ENCODE measurements at regions not wholly inside any gene's neighbourhood (a gene's known extent, or its start where the extent isn't known, plus 50 kb on each side); places are given as distances from the start of the nearest gene placed in this dataset.

DNA sequence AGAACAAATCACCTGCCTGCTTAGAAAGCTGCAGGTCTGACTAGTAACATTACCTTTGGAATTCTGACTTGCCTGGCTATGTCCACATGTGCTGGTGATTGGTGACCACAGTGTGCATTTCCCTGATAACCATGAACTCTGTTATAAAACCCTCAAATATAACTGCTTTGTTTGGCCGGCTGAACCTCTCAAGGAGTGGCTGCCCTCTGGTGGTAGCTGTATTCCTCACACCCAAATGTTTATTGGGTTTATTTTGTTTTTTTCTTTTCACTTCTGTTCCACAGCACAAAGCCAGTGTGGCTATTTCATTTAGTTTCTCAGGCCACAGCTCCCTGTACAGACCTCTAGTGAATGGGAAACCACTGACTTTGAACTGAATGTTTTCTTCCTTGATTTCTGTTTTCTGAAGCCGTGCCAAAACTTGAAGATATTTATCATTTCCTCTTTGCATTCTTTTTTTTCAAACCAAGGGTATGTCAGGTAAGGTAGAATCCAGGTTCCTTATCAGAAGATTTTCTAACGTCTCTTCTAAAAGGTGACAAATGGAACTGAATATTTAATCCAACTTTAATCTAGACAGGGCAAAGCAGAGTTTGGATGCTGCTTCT, 549.0 kb upstream of the VRK2 start:
- TF ChIP-seq POLR2A (IDR thresholded peaks at IDR 0.05; ENCODE audit: low read length), result no peak
- no peak for TF ChIP-seq GATA1 (IDR thresholded peaks at IDR 0.05; ENCODE audit: low read depth, low read length)

Measured in erythroblast (primary cell).